ENCODE measurements at regions not wholly inside any gene's neighbourhood (a gene's known extent, or its start where the extent isn't known, plus 50 kb on each side); places are given as distances from the start of the nearest gene placed in this dataset.
"Not testable (repeated sequence)": the region's sequence is repeated elsewhere in the genome, so short reads cannot be mapped to it uniquely, and the experiment has no call there.

DNA sequence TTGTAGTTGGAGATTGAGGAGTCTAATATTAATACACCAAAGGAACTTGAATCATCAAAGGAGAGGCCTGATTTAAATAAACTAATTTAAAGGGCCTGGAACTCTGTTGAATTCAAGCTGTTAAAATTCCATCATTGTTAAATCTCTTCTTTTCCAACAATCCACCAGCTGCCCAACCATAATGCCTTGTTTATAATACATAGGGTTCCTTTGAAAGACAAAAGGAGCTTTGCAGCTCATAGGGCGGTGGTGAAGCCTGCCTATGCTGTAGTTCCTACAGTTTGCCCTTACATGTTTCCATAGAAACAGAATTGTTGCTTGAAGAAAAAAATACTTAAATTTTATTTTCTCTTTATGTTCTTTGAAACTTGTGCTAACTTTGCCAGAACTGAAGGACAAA is 102.8 kb downstream of the GLUD2 start:
- no peak for DNase-seq
- Mint-ChIP-seq H3K36me3 (no peaks in the 10 kb centered on the region), H3K4me1 (no peaks in the 10 kb centered on the region), H3K4me3 (no peak overlapping the region), H3K9me3 (peaks cover 0 to 4% (median 0%) of the 10 kb centered on the region in 7 donors), H3K27me3 (peaks cover 0 to 3% (median 0%) of the 10 kb centered on the region in 3 donors), H3K27ac (no peak overlapping the region)
- no peak for ATAC-seq (ENCODE audit: low read depth in 2 of 2)

DNA sequence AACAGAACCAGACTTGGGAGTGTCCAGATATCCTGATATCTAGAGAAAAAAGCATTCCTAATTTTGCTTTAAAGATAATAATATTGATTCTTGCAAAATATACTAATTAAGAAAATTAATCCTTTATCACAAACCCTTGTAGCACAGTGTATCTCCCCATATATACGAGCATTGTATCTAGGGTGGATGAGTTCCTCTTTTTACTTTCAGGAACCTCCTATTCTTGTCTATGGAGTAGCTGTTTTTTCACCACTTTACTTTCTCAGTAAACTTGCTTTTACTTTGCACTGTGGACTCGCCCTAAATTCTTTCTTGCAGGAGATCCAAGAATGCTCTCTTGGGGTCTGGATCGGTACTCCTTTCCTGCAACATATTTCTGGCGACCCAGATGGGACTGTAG is 103.9 kb downstream of the GLUD2 start:
- Mint-ChIP-seq H3K9me3 (peaks cover 0 to 4% (median 0%) of the 10 kb centered on the region in 7 donors), H3K4me3 (no peak overlapping the region), H3K27ac (no peak overlapping the region), H3K36me3 (no peaks in the 10 kb centered on the region), H3K4me1 (no peaks in the 10 kb centered on the region), H3K27me3 (peaks cover 0 to 3% (median 0%) of the 10 kb centered on the region in 3 donors)
- DNase-seq (no peak), ATAC-seq (ENCODE audit: low read depth in 2 of 2) (no peak)

DNA sequence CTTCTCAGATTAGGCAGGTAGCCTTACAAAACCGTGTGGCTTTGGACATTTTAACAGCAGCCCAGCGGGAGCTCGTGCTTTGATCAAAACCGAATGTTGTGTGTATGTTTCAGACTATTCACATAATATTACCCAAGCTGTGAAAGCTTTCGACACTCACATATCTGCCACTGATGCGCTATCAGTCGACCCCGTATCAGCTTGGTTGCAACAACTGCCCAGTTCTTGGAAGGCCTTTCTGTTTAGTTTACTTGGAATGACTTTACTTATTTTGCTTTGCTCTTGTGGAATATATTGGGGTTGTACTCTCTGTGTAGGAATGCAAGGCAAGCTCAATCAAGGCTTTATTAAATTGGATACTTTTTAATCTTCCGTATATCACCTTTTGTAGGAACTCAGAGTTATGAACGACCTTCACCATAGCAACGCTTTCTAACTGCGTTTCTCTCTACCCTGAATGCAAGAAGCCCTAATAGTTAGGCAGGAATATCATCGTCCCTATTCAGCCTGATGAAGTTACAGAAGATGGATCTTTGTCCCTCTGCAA is 107.5 kb downstream of the GLUD2 start:
- ATAC-seq (ENCODE audit: low read depth in 2 of 2) (no peak), DNase-seq (no peak)
- Mint-ChIP-seq H3K9me3 (peaks cover 0 to 3% (median 0%) of the 10 kb centered on the region in 7 donors), H3K27ac (no peak overlapping the region), H3K4me1 (no peaks in the 10 kb centered on the region), H3K36me3 (no peaks in the 10 kb centered on the region), H3K27me3 (no peaks in the 10 kb centered on the region), H3K4me3 (no peak overlapping the region)

DNA sequence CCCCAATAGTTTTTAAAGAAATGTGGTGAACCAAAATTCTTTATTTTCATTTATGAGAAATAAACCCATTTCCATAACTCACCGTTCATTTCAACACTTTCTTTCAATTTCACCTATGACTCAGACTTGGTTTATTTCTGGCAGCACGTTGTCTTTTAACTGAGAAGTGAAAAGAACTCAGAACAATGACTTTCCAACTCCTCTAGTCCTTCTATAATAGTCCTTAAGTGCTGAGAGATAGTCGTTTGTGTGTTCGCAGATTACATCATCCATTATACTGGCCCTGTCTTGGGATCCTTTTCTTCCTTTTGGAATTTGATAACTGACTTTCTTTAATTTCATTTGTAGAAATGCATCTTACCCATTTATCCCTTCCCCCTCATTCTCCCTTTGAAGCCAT is 113.6 kb downstream of the GLUD2 start:
- ATAC-seq (ENCODE audit: low read depth in 2 of 2) (no peak), DNase-seq (no peak)
- Mint-ChIP-seq H3K27ac (no peak overlapping the region), H3K9me3 (peaks cover 0 to 5% (median 0%) of the 10 kb centered on the region in 7 donors), H3K36me3 (no peaks in the 10 kb centered on the region), H3K27me3 (peaks cover 0 to 3% (median 0%) of the 10 kb centered on the region in 3 donors), H3K4me3 (no peak overlapping the region), H3K4me1 (no peaks in the 10 kb centered on the region)

DNA sequence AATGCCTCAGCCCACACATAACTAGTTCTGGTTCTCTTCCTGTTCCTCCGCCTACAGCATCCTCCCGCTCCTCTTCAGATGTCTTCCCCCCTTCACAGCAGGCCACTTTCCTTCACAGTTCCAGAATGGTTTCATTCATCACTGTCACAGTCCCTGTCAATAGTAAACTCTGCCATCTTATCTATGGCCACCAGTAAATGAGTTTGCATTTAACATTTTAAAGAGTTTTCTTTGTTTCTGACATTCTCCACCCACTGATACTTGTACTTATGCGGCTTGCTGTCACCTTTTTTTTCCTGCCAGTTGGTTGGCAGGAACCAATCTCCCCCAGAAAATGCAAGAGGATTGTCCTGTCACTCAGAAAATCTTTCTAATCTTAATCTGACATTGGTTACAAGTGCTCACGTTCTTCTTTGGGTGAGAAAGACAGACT is 114.1 kb downstream of the GLUD2 start:
- DNase-seq (no peak), ATAC-seq (ENCODE audit: low read depth in 2 of 2) (no peak)
- H3K9me3 Mint-ChIP-seq: peaks cover 0 to 5% (median 0%) of the 10 kb centered on the region in 7 donors
- peaks cover 0 to 3% (median 0%) of the 10 kb centered on the region in 3 donors for H3K27me3 Mint-ChIP-seq
- no peaks in the 10 kb centered on the region for H3K4me1 Mint-ChIP-seq
- H3K4me3 Mint-ChIP-seq: no peak overlapping the region
- H3K27ac Mint-ChIP-seq: peak overlapping the region in 1 of 6 donors; percentile 90
- H3K36me3 Mint-ChIP-seq: no peaks in the 10 kb centered on the region

DNA sequence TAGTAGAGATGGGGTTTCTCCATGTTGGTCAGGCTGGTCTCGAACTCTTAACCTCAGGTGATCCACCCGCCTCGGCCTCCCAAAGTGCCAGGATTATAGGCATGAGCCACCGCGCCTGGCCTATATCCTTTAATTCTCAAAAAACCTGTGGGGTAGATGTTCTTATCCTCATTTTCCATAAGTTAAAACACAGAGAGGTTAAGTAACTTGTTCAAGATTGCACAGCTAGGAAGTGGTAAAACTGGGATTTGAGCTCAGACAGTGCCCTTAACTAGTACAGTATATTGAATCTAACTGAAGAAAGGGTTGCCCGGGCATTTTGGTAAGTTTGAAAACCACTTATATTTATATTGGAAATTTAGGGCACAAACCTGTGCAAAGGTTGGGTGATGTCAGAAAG is 116.0 kb downstream of the GLUD2 start:
- H3K9me3 Mint-ChIP-seq: peaks cover 0 to 5% (median 0%) of the 10 kb centered on the region in 7 donors
- H3K4me3 Mint-ChIP-seq: no peak overlapping the region
- no peak overlapping the region for H3K27ac Mint-ChIP-seq
- H3K4me1 Mint-ChIP-seq: no peaks in the 10 kb centered on the region
- H3K27me3 Mint-ChIP-seq: peaks cover 0 to 3% (median 0%) of the 10 kb centered on the region in 3 donors
- DNase-seq (no peak), ATAC-seq (ENCODE audit: low read depth in 2 of 2) (no peak)
- H3K36me3 Mint-ChIP-seq: no peaks in the 10 kb centered on the region

DNA sequence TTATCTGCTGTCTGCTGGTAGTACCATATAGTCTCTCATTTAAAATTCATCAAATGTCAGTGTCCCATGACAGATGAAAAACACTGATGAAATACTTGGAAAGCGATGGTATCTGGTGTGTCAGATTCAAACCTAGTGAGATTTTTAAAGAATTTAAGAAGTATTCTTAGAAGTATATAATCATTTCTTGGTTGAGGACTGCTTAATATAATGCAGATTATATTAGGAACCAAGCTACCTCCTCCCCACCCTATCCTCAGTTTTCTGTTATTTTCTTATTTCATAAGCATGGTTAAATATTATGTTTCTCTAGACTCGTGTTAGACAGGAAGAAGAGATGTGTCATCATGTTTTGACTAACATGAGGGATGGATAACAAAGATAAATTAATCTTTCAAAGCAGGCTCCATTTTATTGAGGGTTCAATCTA is 118.5 kb downstream of the GLUD2 start:
- H3K27me3 Mint-ChIP-seq: peaks cover 0 to 3% (median 0%) of the 10 kb centered on the region in 3 donors
- DNase-seq (no peak), ATAC-seq (ENCODE audit: low read depth in 2 of 2) (no peak)
- H3K27ac Mint-ChIP-seq: no peak overlapping the region
- no peaks in the 10 kb centered on the region for H3K4me1 Mint-ChIP-seq
- H3K4me3 Mint-ChIP-seq: no peak overlapping the region
- H3K9me3 Mint-ChIP-seq: peaks cover 0 to 13% (median 0%) of the 10 kb centered on the region in 7 donors
- H3K36me3 Mint-ChIP-seq: no peaks in the 10 kb centered on the region

DNA sequence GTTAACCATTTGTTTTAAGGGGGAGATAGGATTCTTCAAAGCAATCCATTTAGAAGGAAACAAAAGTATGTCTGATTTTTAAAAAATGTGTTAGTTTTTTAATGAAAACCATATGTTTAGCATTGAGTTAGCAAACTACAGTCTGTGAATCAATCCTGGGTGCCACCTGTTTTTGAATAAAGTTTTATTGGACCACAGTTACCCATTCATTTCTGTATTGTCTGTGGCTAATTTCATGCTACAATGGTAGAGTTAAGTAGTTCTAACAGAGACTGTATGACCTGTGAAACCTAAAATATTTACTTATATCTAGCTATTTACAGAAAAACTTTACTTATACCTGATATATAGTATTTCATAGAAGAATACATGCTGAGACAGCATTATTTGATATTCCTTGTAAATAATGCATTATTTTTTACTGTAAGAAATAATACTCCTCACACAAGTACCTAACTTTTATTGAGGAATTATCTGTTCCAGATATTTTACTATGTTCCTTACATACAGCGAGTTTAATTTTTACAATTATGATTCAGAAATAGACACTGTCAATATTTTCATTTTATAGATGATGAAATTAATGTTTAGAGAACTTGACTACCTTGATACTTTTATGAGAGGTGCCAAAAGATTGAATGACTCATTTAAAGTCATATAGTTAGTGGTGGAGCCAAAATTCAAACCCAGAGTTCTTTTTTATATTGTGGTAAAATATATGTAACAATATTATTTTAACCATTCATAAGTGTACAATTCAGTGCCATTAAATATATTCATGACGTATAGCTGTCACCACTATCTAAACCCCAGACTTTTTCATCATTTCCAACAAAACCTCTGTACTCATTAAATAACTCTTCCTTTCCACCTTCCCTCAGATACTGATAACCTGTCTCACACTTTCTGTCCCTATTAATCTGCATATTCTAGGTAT is 122.0 kb downstream of the GLUD2 start:
- no peak for ATAC-seq (ENCODE audit: low read depth in 2 of 2)
- peaks cover 0 to 13% (median 0%) of the 10 kb centered on the region in 7 donors for H3K9me3 Mint-ChIP-seq
- no peak overlapping the region for H3K27ac Mint-ChIP-seq
- no peak for DNase-seq
- H3K4me3 Mint-ChIP-seq: no peak overlapping the region
- no peaks in the 10 kb centered on the region for H3K4me1 Mint-ChIP-seq
- peaks cover 0 to 3% (median 0%) of the 10 kb centered on the region in 3 donors for H3K27me3 Mint-ChIP-seq
- no peaks in the 10 kb centered on the region for H3K36me3 Mint-ChIP-seq

DNA sequence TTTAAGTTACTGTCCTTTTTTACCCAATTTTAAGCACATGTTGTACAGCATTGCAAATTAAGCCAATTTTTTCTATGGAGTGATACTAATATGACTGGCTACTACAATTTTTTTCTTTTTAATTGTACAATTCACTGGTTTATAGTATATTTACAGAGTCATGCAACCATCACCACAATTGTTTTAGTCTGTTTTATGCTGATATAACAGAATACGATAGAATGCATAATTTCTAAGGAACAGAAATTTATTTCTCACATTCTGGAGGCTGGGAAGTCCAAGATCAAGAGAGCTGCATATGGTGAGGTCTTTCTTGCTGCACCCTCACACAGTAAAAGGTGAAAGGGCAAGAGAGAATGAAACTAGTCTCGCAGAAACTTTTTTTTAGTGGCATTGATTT is 125.3 kb downstream of the GLUD2 start:
- Mint-ChIP-seq H3K4me1 (no peaks in the 10 kb centered on the region), H3K4me3 (no peak overlapping the region), H3K27ac (no peak overlapping the region), H3K36me3 (no peaks in the 10 kb centered on the region), H3K27me3 (no peaks in the 10 kb centered on the region), H3K9me3 (peaks cover 0 to 38% (median 5%) of the 10 kb centered on the region in 7 donors)
- ATAC-seq (ENCODE audit: low read depth in 2 of 2): no peak
- DNase-seq: no peak

DNA sequence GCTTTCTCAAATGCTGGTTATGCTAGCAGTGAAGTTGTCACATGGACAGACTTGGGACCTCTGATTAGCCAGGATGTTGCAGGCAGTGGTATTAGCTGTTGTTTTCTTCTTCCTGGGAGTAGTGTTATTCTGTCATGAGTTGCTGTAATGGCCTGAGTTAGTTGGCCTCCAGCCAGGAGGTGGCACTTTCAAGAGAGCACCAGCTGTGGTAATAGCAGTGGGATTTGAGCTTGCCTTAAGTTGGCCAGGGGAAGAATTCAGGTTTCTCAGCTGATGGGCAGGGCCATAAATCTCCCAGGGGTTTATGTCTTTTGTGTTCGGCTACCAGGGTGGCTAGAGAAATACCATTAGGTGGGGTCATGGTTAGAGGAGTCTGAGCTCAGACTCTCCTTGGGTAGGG is 132.6 kb downstream of the GLUD2 start:
- Mint-ChIP-seq H3K27ac (no peak overlapping the region), H3K4me1 (no peaks in the 10 kb centered on the region)
- no peak for ATAC-seq (ENCODE audit: low read depth in 2 of 2)

DNA sequence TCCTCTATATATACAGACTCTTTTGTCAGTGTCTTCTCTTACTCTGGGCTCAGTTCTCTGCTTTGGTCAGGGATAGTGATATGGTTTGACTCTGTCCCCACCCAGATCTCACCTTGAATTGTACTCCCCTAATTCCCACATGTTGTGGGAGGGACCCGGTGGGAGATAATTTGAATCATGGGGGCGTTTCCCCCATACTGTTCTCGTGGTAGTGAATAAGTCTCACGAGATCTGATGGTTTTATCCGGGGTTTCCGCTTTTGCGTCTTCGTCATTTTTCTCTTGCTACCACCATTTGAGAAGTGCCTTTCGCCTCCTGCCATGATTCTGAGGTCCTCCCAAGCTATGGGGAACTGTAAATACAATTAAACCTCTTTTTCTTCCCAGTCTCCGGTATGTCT is 144.4 kb downstream of the GLUD2 start:
- Mint-ChIP-seq H3K27me3 (peaks cover 0 to 6% (median 0%) of the 10 kb centered on the region in 3 donors), H3K4me1 (no peaks in the 10 kb centered on the region), H3K36me3 (no peaks in the 10 kb centered on the region), H3K4me3 (no peak overlapping the region), H3K27ac (no peak overlapping the region), H3K9me3 (peaks cover 0 to 6% (median 0%) of the 10 kb centered on the region in 7 donors)
- DNase-seq: no peak
- no peak for ATAC-seq (ENCODE audit: low read depth in 2 of 2)

More for the DNA sequence above, 132.6 kb downstream of the GLUD2 start:
- Mint-ChIP-seq H3K27me3 (no peaks in the 10 kb centered on the region), H3K4me3 (no peak overlapping the region), H3K9me3 (peaks cover 1 to 41% (median 9%) of the 10 kb centered on the region in 7 donors), H3K36me3 (no peaks in the 10 kb centered on the region)
- DNase-seq: no peak

DNA sequence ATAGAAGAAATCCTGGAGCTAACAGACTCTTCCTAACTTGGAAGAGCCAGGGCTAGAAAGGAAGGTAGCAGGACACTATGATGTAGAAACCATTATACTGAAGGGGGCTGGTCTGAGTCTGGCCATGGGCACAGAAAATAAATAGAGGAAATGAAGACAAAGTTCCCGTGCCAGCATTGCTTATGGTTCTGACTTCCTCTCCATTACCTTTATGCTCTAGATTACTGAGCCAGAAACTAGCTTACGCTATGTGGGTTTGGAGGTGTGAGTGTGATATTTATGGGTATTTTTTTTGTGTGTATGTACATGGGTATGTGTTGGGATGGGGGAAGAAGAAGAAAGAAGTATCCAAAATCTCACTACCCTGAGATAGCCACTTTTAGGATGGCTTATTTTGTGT is 148.3 kb downstream of the GLUD2 start:
- Mint-ChIP-seq H3K27me3 (no peaks in the 10 kb centered on the region), H3K4me3 (no peak overlapping the region)

DNA sequence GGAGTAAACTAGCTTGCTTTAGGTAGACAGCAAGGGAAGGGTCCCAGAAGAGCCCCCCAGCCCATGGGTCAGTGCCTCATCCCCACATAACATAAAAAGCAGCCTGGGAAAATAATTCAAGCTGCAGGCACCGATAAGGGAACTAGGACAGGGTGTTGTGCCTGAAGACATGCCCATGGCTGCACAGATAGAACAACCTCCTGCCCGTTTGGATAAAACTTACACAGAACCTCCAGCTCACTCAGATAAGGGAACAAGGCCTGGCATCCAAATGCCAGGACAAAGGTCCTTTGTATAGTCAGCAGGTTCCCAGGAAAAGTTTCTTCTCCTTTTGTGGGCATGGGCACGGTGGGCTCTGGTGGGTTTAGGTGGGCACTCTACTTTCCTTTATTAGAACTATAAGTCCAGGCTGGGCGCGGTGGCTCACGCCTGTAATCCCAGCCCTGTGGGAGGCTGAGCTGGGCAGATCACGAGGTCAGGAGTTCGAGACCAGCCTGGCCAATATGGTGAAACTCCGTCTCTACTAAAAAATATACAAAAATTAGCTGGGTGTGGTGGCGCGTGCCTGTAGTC is 149.5 kb downstream of the GLUD2 start:
- H3K27me3 Mint-ChIP-seq; ATAC-seq (ENCODE audit: low read depth in 2 of 2); H3K4me3 Mint-ChIP-seq; H3K9me3 Mint-ChIP-seq; H3K4me1 Mint-ChIP-seq; DNase-seq; H3K27ac Mint-ChIP-seq; H3K36me3 Mint-ChIP-seq: not testable (repeated sequence)

More for the DNA sequence above, 148.3 kb downstream of the GLUD2 start:
- no peaks in the 10 kb centered on the region for H3K36me3 Mint-ChIP-seq
- H3K4me1 Mint-ChIP-seq: no peaks in the 10 kb centered on the region
- peaks cover 0 to 3% (median 0%) of the 10 kb centered on the region in 7 donors for H3K9me3 Mint-ChIP-seq
- DNase-seq: no peak
- H3K27ac Mint-ChIP-seq: no peak overlapping the region
- no peak for ATAC-seq (ENCODE audit: low read depth in 2 of 2)

DNA sequence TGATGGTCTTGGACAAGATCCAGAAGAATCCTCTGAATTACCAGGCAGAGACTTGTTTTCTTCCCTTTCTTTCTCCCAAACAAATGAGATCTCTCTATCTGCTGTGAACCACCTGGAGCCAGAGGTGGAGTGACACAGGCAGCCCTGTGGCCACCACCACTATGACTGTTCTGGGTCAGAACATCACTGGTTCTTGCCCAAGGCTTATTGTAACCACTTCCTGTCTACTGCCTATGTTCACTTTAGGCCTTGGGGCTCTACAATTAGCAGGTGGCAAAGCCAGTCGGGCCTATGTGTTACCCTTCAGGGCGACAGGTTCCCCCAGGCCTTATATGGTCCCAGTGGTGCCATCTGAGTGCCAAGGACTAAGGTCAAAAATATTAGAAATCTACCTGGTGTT is 161.2 kb downstream of the GLUD2 start:
- DNase-seq: no peak
- no peaks in the 10 kb centered on the region for H3K4me1 Mint-ChIP-seq
- peaks cover 0 to 7% (median 1%) of the 10 kb centered on the region in 7 donors for H3K9me3 Mint-ChIP-seq
- ATAC-seq (ENCODE audit: low read depth in 2 of 2): no peak
- no peaks in the 10 kb centered on the region for H3K36me3 Mint-ChIP-seq
- H3K4me3 Mint-ChIP-seq: no peak overlapping the region
- no peak overlapping the region for H3K27ac Mint-ChIP-seq
- H3K27me3 Mint-ChIP-seq: no peaks in the 10 kb centered on the region

Data from naive B cell (primary cell).